Superior temporal gyrus (tissue), 1 donor: ENCODE measurements at regions not wholly inside any gene's neighbourhood (a gene's known extent, or its start where the extent isn't known, plus 50 kb on each side); places are given as distances from the start of the nearest gene placed in this dataset.
"Not testable (repeated sequence)": the region's sequence is repeated elsewhere in the genome, so short reads cannot be mapped to it uniquely, and the experiment has no call there.

ENCODE experiments used
- DNase-seq: peaks from one replicate; pipeline ENCODE4 v3.0.0-alpha.2; 2016; ENCODE audit errors: extremely low spot score

GRCh38 chr3:16768956-16769355 lies 115.8 kb upstream of the PLCL2 start:
- DNase-seq = no peak

- DNase-seq = no peak
These were observed 115.2 kb upstream of the PLCL2 start for GRCh38 chr3:16769525-16769924.

- DNase-seq = no peak
These were observed 114.7 kb upstream of the PLCL2 start for GRCh38 chr3:16770021-16770420.

- no peak for DNase-seq
These were observed 114.0 kb upstream of the PLCL2 start for GRCh38 chr3:16770792-16771191.

GRCh38 chr3:16773594-16773993 lies 111.2 kb upstream of the PLCL2 start:
- DNase-seq = not testable (repeated sequence)

GRCh38 chr3:16774536-16774935 lies 110.2 kb upstream of the PLCL2 start:
- not testable (repeated sequence) for DNase-seq

GRCh38 chr3:16784973-16785372 lies 99.8 kb upstream of the PLCL2 start:
- no peak for DNase-seq

GRCh38 chr3:16785465-16785864 lies 99.3 kb upstream of the PLCL2 start:
- no peak for DNase-seq

- no peak for DNase-seq
These were observed 96.2 kb upstream of the PLCL2 start for GRCh38 chr3:16788440-16789056.

- no peak for DNase-seq
These were observed 95.2 kb upstream of the PLCL2 start for GRCh38 chr3:16789344-16790120.

- no peak for DNase-seq
These were observed 94.0 kb upstream of the PLCL2 start for GRCh38 chr3:16790432-16791400.

- DNase-seq = no peak
These were observed 91.4 kb upstream of the PLCL2 start for GRCh38 chr3:16793321-16793720.

- DNase-seq = no peak
These were observed 90.5 kb upstream of the PLCL2 start for GRCh38 chr3:16794257-16794656.

- DNase-seq = no peak
These were observed 89.2 kb upstream of the PLCL2 start for GRCh38 chr3:16795581-16795980.

- DNase-seq = no peak
These were observed 86.9 kb upstream of the PLCL2 start for GRCh38 chr3:16797831-16798230.

GRCh38 chr3:16798738-16799137 lies 86.0 kb upstream of the PLCL2 start:
- DNase-seq = no peak

GRCh38 chr3:16800361-16800760 lies 84.4 kb upstream of the PLCL2 start:
- no peak for DNase-seq

GRCh38 chr3:16801223-16801622 lies 83.5 kb upstream of the PLCL2 start:
- no peak for DNase-seq

- DNase-seq = peak; percentile 58
These were observed 83.1 kb upstream of the PLCL2 start for GRCh38 chr3:16801698-16802097.

- DNase-seq = no peak
These were observed 82.4 kb upstream of the PLCL2 start for GRCh38 chr3:16802389-16802788.

GRCh38 chr3:16803019-16803418 lies 81.7 kb upstream of the PLCL2 start:
- no peak for DNase-seq

GRCh38 chr3:16807391-16807790 lies 77.4 kb upstream of the PLCL2 start:
- no peak for DNase-seq
